ENCODE measurements at regions not wholly inside any gene's neighbourhood (a gene's known extent, or its start where the extent isn't known, plus 50 kb on each side); places are given as distances from the start of the nearest gene placed in this dataset.

GRCh38 chr7:25349283-25350017, 121.2 kb upstream of the NPVF start:
- Mint-ChIP-seq H3K4me1 (ENCODE audit: low read depth, unreplicated experiment) (no peaks in the 10 kb centered on the region), H3K36me3 (ENCODE audit: unreplicated experiment) (no peaks in the 10 kb centered on the region), H3K9me3 (ENCODE audit: unreplicated experiment) (no peaks in the 10 kb centered on the region), H3K27me3 (ENCODE audit: unreplicated experiment) (no peaks in the 10 kb centered on the region), H3K4me3 (ENCODE audit: unreplicated experiment) (no peak overlapping the region), H3K27ac (ENCODE audit: unreplicated experiment) (no peak overlapping the region)
- no peak for TF ChIP-seq CTCF (IDR thresholded peaks at IDR 0.05; ENCODE audit: partially characterized antibody, unreplicated experiment)
- no peak for DNase-seq

- no peak for DNase-seq
- H3K9me3 Mint-ChIP-seq (ENCODE audit: unreplicated experiment): no peaks in the 10 kb centered on the region
- no peaks in the 10 kb centered on the region for H3K36me3 Mint-ChIP-seq (ENCODE audit: unreplicated experiment)
- H3K4me1 Mint-ChIP-seq (ENCODE audit: low read depth, unreplicated experiment): no peaks in the 10 kb centered on the region
- no peak overlapping the region for H3K4me3 Mint-ChIP-seq (ENCODE audit: unreplicated experiment)
- no peak for TF ChIP-seq CTCF (IDR thresholded peaks at IDR 0.05; ENCODE audit: partially characterized antibody, unreplicated experiment)
- no peaks in the 10 kb centered on the region for H3K27me3 Mint-ChIP-seq (ENCODE audit: unreplicated experiment)
- H3K27ac Mint-ChIP-seq (ENCODE audit: unreplicated experiment): no peak overlapping the region
Observed at GRCh38 chr7:25350041-25350440, 121.8 kb upstream of the NPVF start.

GRCh38 chr7:25351761-25352160, 123.5 kb upstream of the NPVF start:
- TF ChIP-seq CTCF (IDR thresholded peaks at IDR 0.05; ENCODE audit: partially characterized antibody, unreplicated experiment): no peak
- H3K4me1 Mint-ChIP-seq (ENCODE audit: low read depth, unreplicated experiment): no peaks in the 10 kb centered on the region
- no peaks in the 10 kb centered on the region for H3K27me3 Mint-ChIP-seq (ENCODE audit: unreplicated experiment)
- H3K36me3 Mint-ChIP-seq (ENCODE audit: unreplicated experiment): no peaks in the 10 kb centered on the region
- DNase-seq: no peak
- H3K27ac Mint-ChIP-seq (ENCODE audit: unreplicated experiment): no peak overlapping the region
- H3K4me3 Mint-ChIP-seq (ENCODE audit: unreplicated experiment): no peak overlapping the region
- no peaks in the 10 kb centered on the region for H3K9me3 Mint-ChIP-seq (ENCODE audit: unreplicated experiment)

GRCh38 chr7:25353196-25353595, 124.9 kb upstream of the NPVF start:
- H3K4me1 Mint-ChIP-seq (ENCODE audit: low read depth, unreplicated experiment): no peaks in the 10 kb centered on the region
- H3K36me3 Mint-ChIP-seq (ENCODE audit: unreplicated experiment): no peaks in the 10 kb centered on the region
- no peak overlapping the region for H3K4me3 Mint-ChIP-seq (ENCODE audit: unreplicated experiment)
- no peaks in the 10 kb centered on the region for H3K27me3 Mint-ChIP-seq (ENCODE audit: unreplicated experiment)
- no peaks in the 10 kb centered on the region for H3K9me3 Mint-ChIP-seq (ENCODE audit: unreplicated experiment)
- no peak for DNase-seq
- TF ChIP-seq CTCF (IDR thresholded peaks at IDR 0.05; ENCODE audit: partially characterized antibody, unreplicated experiment): no peak
- no peak overlapping the region for H3K27ac Mint-ChIP-seq (ENCODE audit: unreplicated experiment)

- Mint-ChIP-seq H3K4me1 (ENCODE audit: low read depth, unreplicated experiment) (no peaks in the 10 kb centered on the region), H3K27me3 (ENCODE audit: unreplicated experiment) (no peaks in the 10 kb centered on the region), H3K4me3 (ENCODE audit: unreplicated experiment) (no peak overlapping the region), H3K36me3 (ENCODE audit: unreplicated experiment) (no peaks in the 10 kb centered on the region), H3K9me3 (ENCODE audit: unreplicated experiment) (no peaks in the 10 kb centered on the region), H3K27ac (ENCODE audit: unreplicated experiment) (no peak overlapping the region)
- TF ChIP-seq CTCF (IDR thresholded peaks at IDR 0.05; ENCODE audit: partially characterized antibody, unreplicated experiment): no peak
- DNase-seq: no peak
Observed at GRCh38 chr7:25353732-25354131, 125.4 kb upstream of the NPVF start.

Data from glutamatergic neuron (in vitro differentiated cells).